ENCODE measurements at regions not wholly inside any gene's neighbourhood (a gene's known extent, or its start where the extent isn't known, plus 50 kb on each side); places are given as distances from the start of the nearest gene placed in this dataset.

GRCh38 chr5:111954516-111955395 is 197.8 kb upstream of the NREP start:
- ATAC-seq = no peak
- intact Hi-C loops (cut with DNase I, micrococcal nuclease) = no loop called here
- DNase-seq = no peak

GRCh38 chr5:111953351-111954127 is 196.5 kb upstream of the NREP start:
- intact Hi-C loops (cut with DNase I, micrococcal nuclease) = no loop called here
- ATAC-seq = no peak

GRCh38 chr5:111952555-111952954 is 195.6 kb upstream of the NREP start:
- intact Hi-C loops (cut with DNase I, micrococcal nuclease) = no loop called here
- DNase-seq = no peak
- no peak for ATAC-seq

More at GRCh38 chr5:111953351-111954127, 196.5 kb upstream of the NREP start:
- DNase-seq = no peak

GRCh38 chr5:111950660-111951059 is 193.7 kb upstream of the NREP start:
- DNase-seq = no peak
- ATAC-seq = no peak
- intact Hi-C loops (cut with DNase I, micrococcal nuclease) = no loop called here

- intact Hi-C loops (cut with DNase I, micrococcal nuclease) = no loop called here
- DNase-seq (no peak), ATAC-seq (no peak)
These were observed 191.3 kb upstream of the NREP start for GRCh38 chr5:111948092-111948841.

- ATAC-seq = no peak
These were observed 189.6 kb upstream of the NREP start for GRCh38 chr5:111946556-111946955.

GRCh38 chr5:111945535-111945934 is 188.5 kb upstream of the NREP start:
- no peak for ATAC-seq
- DNase-seq = no peak
- intact Hi-C loops (cut with DNase I, micrococcal nuclease) = no loop called here

More at GRCh38 chr5:111946556-111946955, 189.6 kb upstream of the NREP start:
- intact Hi-C loops (cut with DNase I, micrococcal nuclease) = no loop called here
- no peak for DNase-seq

- DNase-seq = no peak
- intact Hi-C loops (cut with DNase I, micrococcal nuclease) = no loop called here
- no peak for ATAC-seq
These were observed 185.8 kb upstream of the NREP start for GRCh38 chr5:111942661-111943401.

GRCh38 chr5:111942201-111942600 is 185.2 kb upstream of the NREP start:
- DNase-seq = no peak
- intact Hi-C loops (cut with DNase I, micrococcal nuclease) = no loop called here
- no peak for ATAC-seq

GRCh38 chr5:111937094-111937493 is 180.1 kb upstream of the NREP start:
- ATAC-seq (no peak), DNase-seq (no peak)
- intact Hi-C loops (cut with DNase I, micrococcal nuclease) = no loop called here

GRCh38 chr5:111935835-111936234 is 178.8 kb upstream of the NREP start:
- DNase-seq (no peak), ATAC-seq (no peak)
- intact Hi-C loops (cut with DNase I, micrococcal nuclease) = no loop called here

GRCh38 chr5:111935009-111935408 is 178.0 kb upstream of the NREP start:
- DNase-seq (no peak), ATAC-seq (no peak)
- intact Hi-C loops (cut with DNase I, micrococcal nuclease) = no loop called here

- no peak for ATAC-seq
- DNase-seq = no peak
- intact Hi-C loops (cut with DNase I, micrococcal nuclease) = no loop called here
These were observed 177.5 kb upstream of the NREP start for GRCh38 chr5:111934511-111934910.

GRCh38 chr5:111933086-111933485 is 176.1 kb upstream of the NREP start:
- intact Hi-C loops (cut with DNase I, micrococcal nuclease) = no loop called here
- ATAC-seq (no peak), DNase-seq (no peak)

GRCh38 chr5:111932628-111933027 is 175.6 kb upstream of the NREP start:
- ATAC-seq (no peak), DNase-seq (no peak)
- intact Hi-C loops (cut with DNase I, micrococcal nuclease) = no loop called here

GRCh38 chr5:111932199-111932598 is 175.2 kb upstream of the NREP start:
- intact Hi-C loops (cut with DNase I, micrococcal nuclease) = no loop called here
- no peak for DNase-seq
- ATAC-seq = no peak

GRCh38 chr5:111931655-111932054 is 174.7 kb upstream of the NREP start:
- DNase-seq (no peak), ATAC-seq (no peak)
- intact Hi-C loops (cut with DNase I, micrococcal nuclease) = no loop called here

GRCh38 chr5:111930905-111931461 is 174.0 kb upstream of the NREP start:
- intact Hi-C loops (cut with DNase I, micrococcal nuclease) = no loop called here
- ATAC-seq (no peak), DNase-seq (no peak)

- intact Hi-C loops (cut with DNase I, micrococcal nuclease) = no loop called here
- ATAC-seq (no peak), DNase-seq (no peak)
These were observed 173.5 kb upstream of the NREP start for GRCh38 chr5:111930449-111930848.
